ENCODE measurements at regions not wholly inside any gene's neighbourhood (a gene's known extent, or its start where the extent isn't known, plus 50 kb on each side); places are given as distances from the start of the nearest gene placed in this dataset.

DNA sequence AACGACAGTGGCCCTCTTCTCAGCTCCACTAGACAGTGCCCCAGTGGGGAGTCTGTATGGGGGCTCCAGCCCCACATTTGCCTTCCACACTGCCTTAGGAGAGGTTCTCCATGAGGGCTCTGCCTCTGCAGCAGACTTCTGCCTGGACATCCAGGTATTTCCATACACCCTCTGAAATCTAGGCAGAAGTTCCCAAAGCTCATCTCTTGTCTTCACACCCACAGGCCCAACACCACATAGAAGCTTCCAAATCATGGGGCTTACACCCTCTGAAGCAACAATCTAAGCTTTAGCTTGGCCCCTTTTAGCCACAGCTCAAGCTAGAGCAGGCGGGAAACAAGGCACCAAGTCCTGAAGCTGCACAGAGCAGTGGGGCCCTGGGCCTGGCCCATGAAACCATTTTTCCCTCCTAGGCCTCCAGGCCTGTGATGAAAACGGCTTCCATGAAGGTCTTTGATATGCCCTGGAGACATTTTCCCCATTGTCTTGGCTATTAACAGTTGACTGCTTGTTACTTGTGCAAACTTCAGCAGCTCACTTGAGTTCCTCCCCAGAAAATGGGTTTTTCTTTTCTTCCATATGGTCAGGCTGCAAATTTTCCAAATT lies 89.2 kb downstream of the KBTBD2 start:
- Histone ChIP-seq H2AK9ac (replicated peaks; ENCODE audit: low read depth, low read length, poor library complexity) (no peak overlapping the region), H3K36me3 (ENCODE audit: control insufficient read depth, insufficient read depth, low read length) (no peaks in the 10 kb centered on the region), H4K8ac (ENCODE audit: low read depth in 2 of 2, low read length in 2 of 2) (no peak overlapping the region), H4K91ac (ENCODE audit: insufficient read depth, low read depth, low read length) (no peak overlapping the region), H3K56ac (ENCODE audit: extremely low read depth, insufficient read depth, low read length) (no peak overlapping the region), H3K4me1 (ENCODE audit: control insufficient read depth, insufficient read depth, low read length) (no peaks in the 10 kb centered on the region), H2BK5ac (ENCODE audit: low read depth, low read length, poor library complexity, severe bottlenecking) (no peak overlapping the region), H4K5ac (ENCODE audit: low read depth, low read length) (no peak overlapping the region), H3K14ac (replicated peaks; ENCODE audit: low read depth, low read length) (no peak overlapping the region), H3K79me1 (ENCODE audit: low read depth in 1 of 2, low read length in 2 of 2) (no peaks in the 10 kb centered on the region; a peak in 2 of 4 replicates), H3K4me3 (ENCODE audit: insufficient read depth, low read depth, low read length) (no peak overlapping the region), H2BK15ac (ENCODE audit: low read depth, low read length) (no peak overlapping the region), H3K4ac (ENCODE audit: low read depth, low read length) (no peak overlapping the region), H3K27ac (ENCODE audit: insufficient read depth, low read length) (no peak overlapping the region), H3K9ac (ENCODE audit: low read depth, low read length) (no peak overlapping the region), H2AK5ac (ENCODE audit: low read depth, low read length) (no peak overlapping the region), H3K27me3 (ENCODE audit: control insufficient read depth, insufficient read depth, low read length) (no peaks in the 10 kb centered on the region), H3K9me1 (ENCODE audit: insufficient read depth, low read length) (no peaks in the 10 kb centered on the region), H3K4me2 (ENCODE audit: low read depth, low read length) (no peak overlapping the region), H2BK20ac (ENCODE audit: low read depth, low read length) (no peak overlapping the region), H3K23ac (ENCODE audit: low read depth, low read length) (no peak overlapping the region), H3K9me3 (ENCODE audit: control insufficient read depth, insufficient read depth, low read length) (peaks cover 7% of the 10 kb centered on the region), H4K20me1 (ENCODE audit: insufficient read depth, low read length) (no peaks in the 10 kb centered on the region), H2AFZ (replicated peaks; ENCODE audit: low read length, poor library complexity) (no peak overlapping the region), H2BK120ac (ENCODE audit: low read depth, low read length) (no peak overlapping the region), H3K18ac (ENCODE audit: low read depth, low read length) (no peak overlapping the region)
- ATAC-seq (ENCODE audit: low read depth) (no peak), DNase-seq (no peak)
- WGBS, 2 experiments (ENCODE audit: extremely low coverage in 2 of 2, insufficient read length in 1 of 2) = 67% methylated on average over 2 of the region's 3 CpGs; no CpG with 5 or more reads in 1 of the 2 experiments
- dilution Hi-C loops (cut with HindIII; ENCODE audit: low sequenced_read_pairs, unreplicated experiment) (no loop called here), in situ Hi-C loops (cut with MboI; ENCODE audit: low sequenced_read_pairs) (no loop called here), intact Hi-C loops (cut with micrococcal nuclease) (no loop called here)
- ChIA-PET POLR2A (ENCODE audit: unreplicated experiment) (no interaction called here), CTCF (no interaction called here)
- no TSS peak for BruUV-seq (replicated peaks)
- TF ChIP-seq BHLHE40 (IDR thresholded peaks at IDR 0.05; ENCODE audit: low read depth, low read length) (no peak), MAFK (IDR thresholded peaks at IDR 0.05; ENCODE audit: low read depth, low read length) (no peak), SMC3 (IDR thresholded peaks at IDR 0.05; ENCODE audit: low read depth, low read length) (no peak), CEBPB (IDR thresholded peaks at IDR 0.05; ENCODE audit: low read depth, low read length) (no peak), FOS (IDR thresholded peaks at IDR 0.05; ENCODE audit: low read depth, low read length) (no peak), RCOR1 (IDR thresholded peaks at IDR 0.05; ENCODE audit: insufficient replicate concordance, low read length) (no peak), CHD1 (IDR thresholded peaks at IDR 0.05; ENCODE audit: low read depth, low read length) (no peak), RAD21 (IDR thresholded peaks at IDR 0.05; ENCODE audit: low read length) (no peak)
- TF ChIP-seq, protein P1, sequence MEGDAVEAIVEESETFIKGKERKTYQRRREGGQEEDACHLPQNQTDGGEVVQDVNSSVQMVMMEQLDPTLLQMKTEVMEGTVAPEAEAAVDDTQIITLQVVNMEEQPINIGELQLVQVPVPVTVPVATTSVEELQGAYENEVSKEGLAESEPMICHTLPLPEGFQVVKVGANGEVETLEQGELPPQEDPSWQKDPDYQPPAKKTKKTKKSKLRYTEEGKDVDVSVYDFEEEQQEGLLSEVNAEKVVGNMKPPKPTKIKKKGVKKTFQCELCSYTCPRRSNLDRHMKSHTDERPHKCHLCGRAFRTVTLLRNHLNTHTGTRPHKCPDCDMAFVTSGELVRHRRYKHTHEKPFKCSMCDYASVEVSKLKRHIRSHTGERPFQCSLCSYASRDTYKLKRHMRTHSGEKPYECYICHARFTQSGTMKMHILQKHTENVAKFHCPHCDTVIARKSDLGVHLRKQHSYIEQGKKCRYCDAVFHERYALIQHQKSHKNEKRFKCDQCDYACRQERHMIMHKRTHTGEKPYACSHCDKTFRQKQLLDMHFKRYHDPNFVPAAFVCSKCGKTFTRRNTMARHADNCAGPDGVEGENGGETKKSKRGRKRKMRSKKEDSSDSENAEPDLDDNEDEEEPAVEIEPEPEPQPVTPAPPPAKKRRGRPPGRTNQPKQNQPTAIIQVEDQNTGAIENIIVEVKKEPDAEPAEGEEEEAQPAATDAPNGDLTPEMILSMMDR (conservative IDR thresholded peaks at IDR 0.05; ENCODE audit: low read depth, low read length) = no peak
- TF ChIP-seq, protein P2, sequence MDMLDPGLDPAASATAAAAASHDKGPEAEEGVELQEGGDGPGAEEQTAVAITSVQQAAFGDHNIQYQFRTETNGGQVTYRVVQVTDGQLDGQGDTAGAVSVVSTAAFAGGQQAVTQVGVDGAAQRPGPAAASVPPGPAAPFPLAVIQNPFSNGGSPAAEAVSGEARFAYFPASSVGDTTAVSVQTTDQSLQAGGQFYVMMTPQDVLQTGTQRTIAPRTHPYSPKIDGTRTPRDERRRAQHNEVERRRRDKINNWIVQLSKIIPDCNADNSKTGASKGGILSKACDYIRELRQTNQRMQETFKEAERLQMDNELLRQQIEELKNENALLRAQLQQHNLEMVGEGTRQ (IDR thresholded peaks at IDR 0.05; ENCODE audit: low read depth, low read length) = no peak
